C4-2B (cell line): ENCODE measurements at regions not wholly inside any gene's neighbourhood (a gene's known extent, or its start where the extent isn't known, plus 50 kb on each side); places are given as distances from the start of the nearest gene placed in this dataset.

Experiments
- CTCF ChIP-seq: fragments of 450-650 bp; conservative IDR thresholded peaks from 2 replicates; pipeline ENCODE4 v1.5.1; 2017; ENCODE audit warnings: mild to moderate bottlenecking
- ZFX ChIP-seq: fragments of 450-650 bp; IDR thresholded peaks from 2 replicates; pipeline ENCODE4 v1.6.1; 2017

- TF ChIP-seq CTCF (no peak), ZFX (no peak)
These were observed 977.1 kb downstream of the DIPK2A start for GRCh38 chr3:144948711-144949110.
